ENCODE measurements at regions not wholly inside any gene's neighbourhood (a gene's known extent, or its start where the extent isn't known, plus 50 kb on each side); places are given as distances from the start of the nearest gene placed in this dataset.

DNA sequence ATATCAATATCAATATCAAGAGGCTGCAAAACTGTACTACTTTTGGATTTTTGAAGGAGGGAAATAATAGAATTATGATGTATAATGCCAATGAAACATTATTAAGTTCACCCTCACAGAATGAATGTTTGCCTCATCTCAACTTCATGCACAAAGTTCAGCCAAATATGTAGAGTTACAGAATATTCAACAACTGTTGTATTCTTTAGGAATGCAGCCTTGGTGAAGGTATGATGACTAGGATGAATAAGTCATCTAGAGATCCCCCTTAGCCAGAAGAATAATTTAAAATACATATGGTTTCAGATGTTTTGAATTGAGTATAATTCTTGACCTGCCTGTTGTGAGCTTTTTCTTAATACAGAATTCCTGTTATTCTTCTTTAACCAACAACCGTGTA lies 308.3 kb downstream of the COX7C start:
- TF ChIP-seq YY1 (IDR thresholded peaks at IDR 0.05; ENCODE audit: insufficient read depth, insufficient read length) = no peak
- no peak for TF ChIP-seq ZNF274 (IDR thresholded peaks at IDR 0.05; ENCODE audit: low read depth, low read length)

All from NT2/D1 (cell line).